ENCODE measurements at regions not wholly inside any gene's neighbourhood (a gene's known extent, or its start where the extent isn't known, plus 50 kb on each side); places are given as distances from the start of the nearest gene placed in this dataset.

- no peak for DNase-seq
Measured at GRCh38 chr22:48786679-48786996, 1041.0 kb downstream of the BRD1 start.

GRCh38 chr22:48785792-48786678 lies 1041.6 kb downstream of the BRD1 start:
- DNase-seq = no peak

DNA sequence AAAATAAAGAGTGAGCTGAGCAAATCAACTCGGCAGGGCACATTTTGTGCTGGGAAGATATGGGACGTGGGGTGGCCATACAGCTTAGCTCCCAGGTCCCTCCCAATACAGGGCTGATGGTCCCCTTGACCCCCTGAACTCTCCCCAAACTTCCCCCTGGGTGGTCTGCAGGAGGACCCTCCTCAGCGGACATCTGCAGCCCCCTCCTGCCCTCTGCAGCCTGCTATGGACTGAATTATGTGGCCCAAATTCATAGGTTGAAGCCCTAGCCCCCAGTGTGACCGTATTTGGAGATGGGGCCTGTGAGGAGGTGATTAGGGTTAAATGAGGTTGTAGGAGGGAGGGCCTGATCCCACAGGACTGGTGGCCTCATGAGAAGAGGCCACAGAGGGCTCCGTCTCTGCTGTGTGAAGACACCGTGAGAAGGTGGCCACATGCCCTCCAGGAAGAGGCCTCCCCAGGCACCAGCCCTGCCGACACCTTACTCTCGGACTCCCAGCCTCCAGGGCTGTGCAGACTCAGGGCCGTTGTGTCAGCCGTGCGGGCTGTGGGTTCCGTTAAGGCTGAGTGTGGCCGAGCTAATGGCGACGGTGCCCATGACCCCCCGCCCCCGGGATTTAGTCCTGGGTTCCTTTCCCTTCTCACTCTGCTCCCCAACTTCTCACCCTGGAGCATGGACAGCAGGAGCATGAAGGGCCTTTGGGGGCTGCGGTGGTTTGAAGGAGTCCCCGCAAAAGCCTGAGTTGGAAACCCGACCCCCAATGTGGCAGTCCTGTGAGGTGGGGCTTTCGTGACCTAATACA lies 1042.8 kb downstream of the BRD1 start:
- no peak for DNase-seq

DNA sequence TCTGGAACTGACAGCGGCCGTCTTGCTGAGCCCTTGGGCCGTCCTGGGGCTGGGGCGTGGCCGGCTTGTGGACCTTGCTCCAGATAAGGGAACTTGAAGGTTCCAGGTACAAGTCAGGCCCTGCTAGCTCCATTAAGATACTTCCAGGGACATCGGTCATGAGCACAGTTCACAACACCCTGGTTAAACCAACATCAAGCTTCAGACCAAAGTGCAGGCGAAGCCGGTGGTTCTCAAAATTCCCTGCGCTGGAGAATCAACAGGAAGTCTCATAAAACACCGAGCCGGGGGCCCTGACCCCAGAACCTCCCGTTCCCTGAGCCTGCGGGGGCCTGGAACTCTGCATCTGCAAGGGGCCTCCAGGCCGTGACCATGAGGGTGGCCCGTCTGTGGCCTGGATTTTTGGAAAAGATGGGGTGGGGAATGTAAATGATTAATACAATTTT lies 1043.8 kb downstream of the BRD1 start:
- no peak for DNase-seq

GRCh38 chr22:48782811-48783511 lies 1044.7 kb downstream of the BRD1 start:
- DNase-seq = no peak

GRCh38 chr22:48782326-48782725 lies 1045.3 kb downstream of the BRD1 start:
- no peak for DNase-seq

DNA sequence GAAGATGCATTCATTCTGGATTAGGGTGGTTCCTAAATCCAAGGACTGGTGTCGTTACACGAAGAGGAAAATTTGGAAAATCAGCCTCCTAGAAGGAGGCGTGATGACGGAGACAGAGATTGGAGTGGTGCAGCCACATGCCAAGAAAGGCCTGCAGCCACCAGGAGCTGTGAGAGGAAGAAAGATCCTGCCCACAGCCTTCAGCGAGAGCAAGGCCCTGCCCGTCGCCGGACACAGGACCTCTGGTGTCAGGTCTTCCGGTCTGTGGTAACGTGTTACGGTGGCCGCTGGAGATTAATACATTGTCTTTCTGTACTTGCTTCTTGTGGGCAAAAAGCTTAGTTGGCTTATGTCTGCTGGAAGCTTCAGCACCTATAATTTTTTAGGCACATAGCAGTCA lies 1045.8 kb downstream of the BRD1 start:
- no peak for DNase-seq

DNA sequence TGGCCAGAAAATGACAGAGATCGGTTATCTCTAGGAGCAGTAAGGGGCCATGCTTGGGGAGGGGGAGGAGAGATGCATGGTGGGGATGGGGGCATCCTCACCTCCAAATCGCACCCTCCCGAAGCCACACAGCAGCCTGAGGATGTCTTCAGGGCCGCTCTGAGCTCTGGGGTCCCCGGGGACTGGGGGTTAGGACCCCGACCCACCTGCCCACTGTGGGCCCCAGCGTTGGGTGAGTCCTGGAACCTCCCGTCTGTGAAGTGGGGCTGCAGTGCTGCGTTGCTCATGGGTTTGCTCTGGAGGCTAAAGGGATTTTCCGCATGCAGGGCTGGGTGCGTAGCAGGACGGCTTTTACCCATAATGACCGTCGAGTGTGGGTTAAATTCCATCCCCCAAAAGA lies 1046.3 kb downstream of the BRD1 start:
- DNase-seq = no peak

- no peak for DNase-seq
Measured at GRCh38 chr22:48780597-48781277, 1046.9 kb downstream of the BRD1 start.

GRCh38 chr22:48779661-48780596 lies 1047.7 kb downstream of the BRD1 start:
- DNase-seq = no peak

GRCh38 chr22:48779211-48779643 lies 1048.4 kb downstream of the BRD1 start:
- DNase-seq = no peak

GRCh38 chr22:48778308-48779195 lies 1049.1 kb downstream of the BRD1 start:
- DNase-seq = no peak

DNA sequence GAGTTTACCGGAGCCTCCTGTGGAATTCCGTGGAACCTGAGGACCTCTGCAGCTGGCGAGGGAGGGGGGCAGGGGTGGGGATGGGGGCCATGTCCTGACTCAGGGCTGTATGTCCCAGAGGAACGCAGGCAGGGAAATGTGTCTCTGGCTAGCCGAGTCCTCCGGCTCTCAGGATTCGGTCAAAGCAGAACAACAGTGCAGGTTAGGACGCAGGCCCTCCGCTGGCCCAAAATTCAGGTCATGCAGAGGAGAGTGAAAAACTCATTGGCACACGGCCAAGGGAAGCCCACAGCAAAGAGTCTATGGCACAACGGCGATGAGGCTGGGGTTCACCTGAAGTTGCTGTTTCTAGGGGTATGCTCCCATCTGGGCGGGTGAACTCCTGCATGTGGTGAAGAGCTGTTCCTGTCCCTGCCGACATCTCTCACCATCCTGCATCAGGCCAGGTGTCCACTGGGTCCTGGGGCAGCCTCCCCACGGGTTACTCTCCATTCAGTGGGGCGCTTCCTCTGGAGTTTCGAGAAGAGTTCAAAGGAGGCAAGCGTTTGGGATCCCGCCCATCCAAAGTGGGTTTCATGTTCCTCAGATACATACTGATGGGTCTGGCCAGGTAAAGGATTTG lies 1055.3 kb downstream of the BRD1 start:
- no peak for DNase-seq

- no peak for DNase-seq
Measured at GRCh38 chr22:48765595-48765994, 1062.1 kb downstream of the BRD1 start.

DNA sequence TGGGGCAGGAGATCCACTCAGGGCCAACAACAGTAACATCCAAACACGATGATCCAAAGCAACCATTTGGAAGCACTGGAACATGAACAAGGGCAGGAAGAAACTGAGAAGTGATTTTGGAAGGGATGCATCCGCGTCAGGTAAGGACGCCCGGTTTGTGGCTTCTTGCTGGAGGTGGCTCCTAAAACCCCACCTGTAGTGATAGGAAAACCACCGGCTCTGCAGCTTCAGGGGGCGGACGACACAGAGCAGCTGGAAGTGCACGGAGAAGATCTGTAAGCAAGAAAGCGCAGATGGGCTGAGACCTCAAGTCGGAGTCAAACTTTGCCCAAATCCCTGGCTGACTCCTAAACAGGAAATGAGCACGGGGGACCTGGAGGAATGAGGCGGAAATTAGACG lies 1066.1 kb downstream of the BRD1 start:
- DNase-seq = peak; percentile 9

- no peak for DNase-seq
Measured at GRCh38 chr22:48760481-48761390, 1066.9 kb downstream of the BRD1 start.

- DNase-seq = peak; percentile 37
Measured at GRCh38 chr22:48758881-48759875, 1068.5 kb downstream of the BRD1 start.
